Activated CD8-positive, alpha-beta T cell treated with anti-CD3 and anti-CD28 coated beads for 36 hours (primary cell): ENCODE measurements at regions not wholly inside any gene's neighbourhood (a gene's known extent, or its start where the extent isn't known, plus 50 kb on each side); places are given as distances from the start of the nearest gene placed in this dataset.

Experiments
- ATAC-seq: fragments of 200-7000 bp; cut with Tn5 transposase; one replicate; pipeline ENCODE4 v1.10.0; 2021; ENCODE audit warnings: mild to moderate bottlenecking, moderate library complexity
- CTCF ChIA-PET: fragments of 350-600 bp; sonication (Branson Sonifier 250); formaldehyde crosslinking; loops from one replicate; lab custom pipeline; 2021; ENCODE audit warnings: antibody characterized with exemption; lab: Charles Lee
- POLR2A ChIA-PET: fragments of 350-600 bp; sonication (Branson Sonifier 250); formaldehyde crosslinking; loops from one replicate; lab custom pipeline; 2021; ENCODE audit warnings: antibody characterized with exemption; lab: Charles Lee
- DNase-seq: peaks from one replicate; pipeline ENCODE4 v3.0.0-alpha.2; 2020
- H3K27ac Mint-ChIP-seq: one replicate; pipeline ENCODE4 v1.8.0; 2021; ENCODE audit warnings: mild to moderate bottlenecking, mixed read lengths
- H3K27me3 Mint-ChIP-seq: one replicate; pipeline ENCODE4 v1.8.0; 2021; ENCODE audit warnings: mixed read lengths
- H3K36me3 Mint-ChIP-seq: one replicate; pipeline ENCODE4 v1.8.0; 2021; ENCODE audit warnings: low read depth, mixed read lengths
- H3K4me1 Mint-ChIP-seq: one replicate; pipeline ENCODE4 v1.8.0; 2021; ENCODE audit warnings: low read depth, mixed read lengths
- H3K4me3 Mint-ChIP-seq: one replicate; pipeline ENCODE4 v1.8.0; 2021; ENCODE audit warnings: mild to moderate bottlenecking, moderate library complexity, mixed read lengths
- H3K9me3 Mint-ChIP-seq: one replicate; pipeline ENCODE4 v1.8.0; 2021; ENCODE audit warnings: mixed read lengths
- intact Hi-C: fragments of 100-400 bp; cut with micrococcal nuclease; formaldehyde crosslinking; loops from one replicate; pipeline ENCODE4 v1.10.0; 2022
- TF ChIP-seq, protein P1 (sequence below): fragments of 200-600 bp; IDR thresholded peaks from one replicate; pipeline ENCODE4 v1.8.0; 2022; ENCODE audit warnings: antibody characterized with exemption, mild to moderate bottlenecking

DNA sequence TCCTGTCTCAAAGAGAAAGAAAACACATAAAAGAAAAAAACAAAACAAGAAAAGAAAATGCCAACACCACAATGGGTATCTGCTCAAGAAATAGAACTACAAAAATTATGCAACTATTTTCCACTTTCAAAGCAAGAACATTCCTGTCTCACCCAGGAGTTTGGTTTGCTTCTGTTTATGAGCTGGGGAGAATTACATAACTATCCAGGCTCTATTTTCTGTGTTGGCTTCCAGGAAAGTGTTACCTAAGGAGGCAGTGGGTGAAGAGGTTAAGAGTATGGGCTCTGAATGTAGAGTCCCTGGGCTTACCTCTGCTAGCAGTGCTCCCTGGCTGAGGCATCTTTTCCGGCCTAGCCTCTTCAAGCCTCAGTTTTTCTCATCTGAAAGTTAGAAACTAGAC lies 426.7 kb downstream of the MIAT start:
- H3K9me3 Mint-ChIP-seq, result peaks cover 1% of the 10 kb centered on the region

DNA sequence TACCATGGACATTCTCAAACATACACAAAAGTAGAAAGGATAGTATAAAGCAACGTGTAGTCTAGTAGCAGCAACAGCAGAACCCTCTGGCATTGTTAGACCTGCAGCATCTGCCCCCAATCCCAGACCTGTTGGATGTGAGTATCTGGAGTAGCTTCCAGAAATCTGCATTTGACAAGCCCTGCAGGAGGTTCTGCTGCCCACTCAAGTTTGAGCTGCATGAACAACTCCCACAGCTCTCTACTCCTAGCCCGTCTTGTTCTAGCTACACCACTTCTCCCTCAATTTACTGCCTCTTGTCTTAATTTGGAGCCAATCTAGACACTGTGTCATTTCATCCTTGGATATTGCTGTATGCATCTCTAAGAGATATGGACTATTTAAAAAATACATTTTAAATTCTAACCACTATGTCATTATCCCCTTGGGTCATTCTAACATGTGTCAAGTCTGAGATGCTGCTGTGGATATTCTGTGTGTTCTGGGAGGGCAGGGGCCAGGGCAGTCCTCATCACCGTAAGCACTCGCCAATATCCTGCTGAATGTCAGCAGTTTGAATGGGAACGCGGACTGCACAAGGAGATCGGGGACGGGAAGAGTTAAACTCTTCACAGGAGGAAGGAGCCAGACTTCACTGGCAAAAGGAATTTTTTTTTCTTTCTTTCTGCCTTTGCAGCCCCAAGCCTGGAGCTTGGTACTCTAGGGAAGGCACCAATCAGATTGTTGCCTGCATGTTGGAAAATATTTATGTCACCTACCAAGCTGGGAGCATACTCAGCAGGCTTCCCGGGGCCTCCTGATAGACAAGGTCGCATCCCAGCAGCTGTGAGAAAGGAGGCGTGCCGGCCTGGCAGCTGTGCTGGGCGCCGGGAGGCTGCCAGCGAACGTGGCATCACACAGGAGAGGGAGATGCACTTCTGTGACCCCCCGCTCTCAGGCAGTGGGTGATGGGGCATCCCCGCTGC lies 429.0 kb downstream of the MIAT start:
- H3K4me1 Mint-ChIP-seq, result no peaks in the 10 kb centered on the region
- intact Hi-C loops, result no loop called here

More for the DNA sequence above, 426.7 kb downstream of the MIAT start:
- ATAC-seq (no peak), DNase-seq (no peak)
- Mint-ChIP-seq H3K4me3 (no peak overlapping the region), H3K36me3 (no peaks in the 10 kb centered on the region), H3K27ac (no peak overlapping the region), H3K4me1 (no peaks in the 10 kb centered on the region), H3K27me3 (peaks cover 16% of the 10 kb centered on the region)
- intact Hi-C loops, result no loop called here
- TF ChIP-seq, protein P1, sequence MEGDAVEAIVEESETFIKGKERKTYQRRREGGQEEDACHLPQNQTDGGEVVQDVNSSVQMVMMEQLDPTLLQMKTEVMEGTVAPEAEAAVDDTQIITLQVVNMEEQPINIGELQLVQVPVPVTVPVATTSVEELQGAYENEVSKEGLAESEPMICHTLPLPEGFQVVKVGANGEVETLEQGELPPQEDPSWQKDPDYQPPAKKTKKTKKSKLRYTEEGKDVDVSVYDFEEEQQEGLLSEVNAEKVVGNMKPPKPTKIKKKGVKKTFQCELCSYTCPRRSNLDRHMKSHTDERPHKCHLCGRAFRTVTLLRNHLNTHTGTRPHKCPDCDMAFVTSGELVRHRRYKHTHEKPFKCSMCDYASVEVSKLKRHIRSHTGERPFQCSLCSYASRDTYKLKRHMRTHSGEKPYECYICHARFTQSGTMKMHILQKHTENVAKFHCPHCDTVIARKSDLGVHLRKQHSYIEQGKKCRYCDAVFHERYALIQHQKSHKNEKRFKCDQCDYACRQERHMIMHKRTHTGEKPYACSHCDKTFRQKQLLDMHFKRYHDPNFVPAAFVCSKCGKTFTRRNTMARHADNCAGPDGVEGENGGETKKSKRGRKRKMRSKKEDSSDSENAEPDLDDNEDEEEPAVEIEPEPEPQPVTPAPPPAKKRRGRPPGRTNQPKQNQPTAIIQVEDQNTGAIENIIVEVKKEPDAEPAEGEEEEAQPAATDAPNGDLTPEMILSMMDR, result no peak
- ChIA-PET CTCF (no interaction called here), POLR2A (no interaction called here)

DNA sequence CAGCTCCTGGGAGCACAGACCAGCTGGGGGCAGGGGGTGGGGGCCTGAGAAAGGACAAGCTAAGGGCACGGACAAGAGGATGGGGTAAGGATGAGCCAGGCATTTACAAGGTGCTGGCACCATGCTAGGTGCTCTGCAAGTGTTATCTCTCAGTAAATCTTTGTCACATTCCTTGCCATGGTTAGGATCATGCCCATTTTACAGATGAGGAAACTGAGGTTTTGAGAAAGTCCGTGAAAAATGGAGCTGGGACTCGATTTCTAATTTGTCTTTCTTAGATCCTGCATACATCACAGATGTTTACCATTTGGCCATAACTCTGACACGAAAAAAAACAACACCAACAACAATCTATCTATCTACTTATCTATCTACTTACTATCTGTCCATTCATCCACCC lies 429.7 kb downstream of the MIAT start:
- H3K27ac Mint-ChIP-seq, result no peak overlapping the region

More for the DNA sequence above, 429.0 kb downstream of the MIAT start:
- Mint-ChIP-seq H3K27me3 (peaks cover 16% of the 10 kb centered on the region), H3K27ac (no peak overlapping the region), H3K4me3 (no peak overlapping the region), H3K36me3 (no peaks in the 10 kb centered on the region), H3K9me3 (peaks cover 1% of the 10 kb centered on the region)
- TF ChIP-seq, protein P1, result no peak
- ChIA-PET POLR2A (no interaction called here), CTCF (no interaction called here)
- ATAC-seq (no peak), DNase-seq (no peak)

DNA sequence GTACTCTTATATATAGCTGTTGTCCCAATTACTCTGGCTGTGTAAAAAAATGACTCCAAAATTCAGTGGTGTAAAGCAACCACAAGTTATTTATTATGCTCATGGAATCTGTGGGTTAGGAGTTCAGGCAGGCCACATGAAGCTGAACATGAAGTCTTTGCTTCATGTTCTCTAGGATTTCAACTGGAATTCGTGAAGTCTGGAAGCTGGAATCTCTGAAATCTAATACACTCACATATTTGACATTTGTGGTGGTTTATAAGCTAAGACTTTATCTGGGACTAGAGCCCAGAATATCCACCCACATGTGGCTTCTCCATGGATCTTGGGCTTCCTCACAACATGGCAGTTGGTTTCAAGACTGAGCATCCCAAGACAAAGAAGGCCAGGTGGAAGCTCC lies 430.6 kb downstream of the MIAT start:
- Mint-ChIP-seq H3K4me1 (no peaks in the 10 kb centered on the region), H3K36me3 (no peaks in the 10 kb centered on the region), H3K9me3 (peaks cover 1% of the 10 kb centered on the region), H3K27ac (no peak overlapping the region), H3K27me3 (peaks cover 16% of the 10 kb centered on the region), H3K4me3 (no peak overlapping the region)
- POLR2A ChIA-PET, result interaction anchor here (1.1 kb wide), 1 partner anchor 12 kb away, joined by 3 read pairs; no protein-coding TSS in a partner anchor
- intact Hi-C loops, result no loop called here
- no peak for ATAC-seq
- CTCF ChIA-PET, result no interaction called here
- no peak for DNase-seq
- TF ChIP-seq, protein P1, result no peak

More for the DNA sequence above, 429.7 kb downstream of the MIAT start:
- ChIA-PET CTCF (no interaction called here), POLR2A (interaction anchor here (1.1 kb wide), 1 partner anchor 11 kb away, joined by 3 read pairs; no protein-coding TSS in a partner anchor)
- TF ChIP-seq, protein P1, result no peak
- no peaks in the 10 kb centered on the region for H3K4me1 Mint-ChIP-seq
- intact Hi-C loops, result no loop called here
- no peak for DNase-seq
- peaks cover 1% of the 10 kb centered on the region for H3K9me3 Mint-ChIP-seq
- H3K27me3 Mint-ChIP-seq, result peaks cover 16% of the 10 kb centered on the region
- no peaks in the 10 kb centered on the region for H3K36me3 Mint-ChIP-seq
- no peak for ATAC-seq
- H3K4me3 Mint-ChIP-seq, result no peak overlapping the region

DNA sequence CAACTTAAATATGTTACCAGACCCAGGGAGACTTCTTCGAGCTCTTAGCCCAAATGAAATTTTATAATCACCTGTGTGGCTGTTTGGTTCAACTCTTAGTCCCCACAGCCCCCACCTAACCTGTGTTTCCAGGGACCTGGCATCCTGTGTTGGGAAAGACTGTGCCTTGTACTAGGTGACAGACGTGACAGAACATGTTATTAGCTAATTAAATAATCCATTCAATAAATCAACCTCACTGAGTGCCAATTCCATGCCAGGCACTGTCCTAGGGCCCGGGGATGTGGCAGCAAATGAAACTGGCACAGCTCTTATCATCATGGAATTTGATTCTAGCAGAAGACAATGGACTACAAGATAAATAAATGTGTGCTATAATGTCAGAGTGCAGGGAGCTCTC lies 431.9 kb downstream of the MIAT start:
- intact Hi-C loops, result no loop called here
- no peak overlapping the region for H3K4me3 Mint-ChIP-seq
- peaks cover 16% of the 10 kb centered on the region for H3K27me3 Mint-ChIP-seq
- H3K27ac Mint-ChIP-seq, result no peak overlapping the region
- POLR2A ChIA-PET, result interaction anchor here (0.9 kb wide), 1 partner anchor 10 kb away, joined by 3 read pairs; no protein-coding TSS in a partner anchor
- H3K36me3 Mint-ChIP-seq, result no peaks in the 10 kb centered on the region
- no peak for DNase-seq
- CTCF ChIA-PET, result no interaction called here
- no peak for ATAC-seq
- H3K4me1 Mint-ChIP-seq, result no peaks in the 10 kb centered on the region
- TF ChIP-seq, protein P1, result no peak
- peaks cover 1% of the 10 kb centered on the region for H3K9me3 Mint-ChIP-seq
